DND-41 (cell line): ENCODE measurements at regions not wholly inside any gene's neighbourhood (a gene's known extent, or its start where the extent isn't known, plus 50 kb on each side); places are given as distances from the start of the nearest gene placed in this dataset.

Experiments used
- EZH2 ChIP-seq: IDR thresholded peaks from 3 replicates; pipeline ENCODE4 v1.6.1; 2012; ENCODE audit warnings: borderline replicate concordance, low read depth, mild to moderate bottlenecking, moderate library complexity, low read length, inconsistent platforms; ENCODE audit not compliant: severe bottlenecking
- TF ChIP-seq, protein P1 (sequence below): IDR thresholded peaks from 2 replicates; pipeline ENCODE4 v1.5.1; 2012; ENCODE audit warnings: borderline replicate concordance, low read length, moderate library complexity, mild to moderate bottlenecking; ENCODE audit not compliant: poor library complexity, severe bottlenecking; ENCODE audit errors: extremely low read depth

- TF ChIP-seq, protein P1, sequence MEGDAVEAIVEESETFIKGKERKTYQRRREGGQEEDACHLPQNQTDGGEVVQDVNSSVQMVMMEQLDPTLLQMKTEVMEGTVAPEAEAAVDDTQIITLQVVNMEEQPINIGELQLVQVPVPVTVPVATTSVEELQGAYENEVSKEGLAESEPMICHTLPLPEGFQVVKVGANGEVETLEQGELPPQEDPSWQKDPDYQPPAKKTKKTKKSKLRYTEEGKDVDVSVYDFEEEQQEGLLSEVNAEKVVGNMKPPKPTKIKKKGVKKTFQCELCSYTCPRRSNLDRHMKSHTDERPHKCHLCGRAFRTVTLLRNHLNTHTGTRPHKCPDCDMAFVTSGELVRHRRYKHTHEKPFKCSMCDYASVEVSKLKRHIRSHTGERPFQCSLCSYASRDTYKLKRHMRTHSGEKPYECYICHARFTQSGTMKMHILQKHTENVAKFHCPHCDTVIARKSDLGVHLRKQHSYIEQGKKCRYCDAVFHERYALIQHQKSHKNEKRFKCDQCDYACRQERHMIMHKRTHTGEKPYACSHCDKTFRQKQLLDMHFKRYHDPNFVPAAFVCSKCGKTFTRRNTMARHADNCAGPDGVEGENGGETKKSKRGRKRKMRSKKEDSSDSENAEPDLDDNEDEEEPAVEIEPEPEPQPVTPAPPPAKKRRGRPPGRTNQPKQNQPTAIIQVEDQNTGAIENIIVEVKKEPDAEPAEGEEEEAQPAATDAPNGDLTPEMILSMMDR: no peak
- no peak for TF ChIP-seq EZH2
Measured at GRCh38 chrX:99091459-99091858, 1318.6 kb downstream of the PCDH19 start.
